GM12872 (cell line): ENCODE measurements at regions not wholly inside any gene's neighbourhood (a gene's known extent, or its start where the extent isn't known, plus 50 kb on each side); places are given as distances from the start of the nearest gene placed in this dataset.

Source experiments
- TF ChIP-seq, protein P1 (sequence below): IDR thresholded peaks from 3 replicates; pipeline ENCODE4 v1.5.1; 2011; ENCODE audit warnings: low read depth, mild to moderate bottlenecking, low read length, moderate library complexity; ENCODE audit not compliant: insufficient read depth

DNA sequence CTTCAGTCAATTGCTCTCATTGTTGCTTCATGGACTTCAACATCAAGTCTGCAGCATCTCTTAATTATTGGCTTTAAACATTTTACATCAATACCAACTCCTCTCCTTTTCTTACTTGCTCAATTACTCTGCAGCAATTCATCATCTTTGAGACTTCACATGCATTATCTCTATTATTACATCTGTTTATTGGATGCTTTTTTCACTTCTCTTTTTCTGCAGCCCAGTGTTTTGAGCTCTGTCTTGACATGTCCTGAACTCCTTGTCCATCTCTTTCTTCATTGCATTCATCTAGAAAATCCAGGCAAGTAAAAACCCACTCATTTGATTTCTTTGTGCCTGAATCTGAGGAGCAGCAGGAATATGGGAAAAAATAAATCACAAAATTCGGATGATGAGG lies 647.9 kb downstream of the PLCL1 start:
- TF ChIP-seq, protein P1, sequence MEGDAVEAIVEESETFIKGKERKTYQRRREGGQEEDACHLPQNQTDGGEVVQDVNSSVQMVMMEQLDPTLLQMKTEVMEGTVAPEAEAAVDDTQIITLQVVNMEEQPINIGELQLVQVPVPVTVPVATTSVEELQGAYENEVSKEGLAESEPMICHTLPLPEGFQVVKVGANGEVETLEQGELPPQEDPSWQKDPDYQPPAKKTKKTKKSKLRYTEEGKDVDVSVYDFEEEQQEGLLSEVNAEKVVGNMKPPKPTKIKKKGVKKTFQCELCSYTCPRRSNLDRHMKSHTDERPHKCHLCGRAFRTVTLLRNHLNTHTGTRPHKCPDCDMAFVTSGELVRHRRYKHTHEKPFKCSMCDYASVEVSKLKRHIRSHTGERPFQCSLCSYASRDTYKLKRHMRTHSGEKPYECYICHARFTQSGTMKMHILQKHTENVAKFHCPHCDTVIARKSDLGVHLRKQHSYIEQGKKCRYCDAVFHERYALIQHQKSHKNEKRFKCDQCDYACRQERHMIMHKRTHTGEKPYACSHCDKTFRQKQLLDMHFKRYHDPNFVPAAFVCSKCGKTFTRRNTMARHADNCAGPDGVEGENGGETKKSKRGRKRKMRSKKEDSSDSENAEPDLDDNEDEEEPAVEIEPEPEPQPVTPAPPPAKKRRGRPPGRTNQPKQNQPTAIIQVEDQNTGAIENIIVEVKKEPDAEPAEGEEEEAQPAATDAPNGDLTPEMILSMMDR, result no peak

DNA sequence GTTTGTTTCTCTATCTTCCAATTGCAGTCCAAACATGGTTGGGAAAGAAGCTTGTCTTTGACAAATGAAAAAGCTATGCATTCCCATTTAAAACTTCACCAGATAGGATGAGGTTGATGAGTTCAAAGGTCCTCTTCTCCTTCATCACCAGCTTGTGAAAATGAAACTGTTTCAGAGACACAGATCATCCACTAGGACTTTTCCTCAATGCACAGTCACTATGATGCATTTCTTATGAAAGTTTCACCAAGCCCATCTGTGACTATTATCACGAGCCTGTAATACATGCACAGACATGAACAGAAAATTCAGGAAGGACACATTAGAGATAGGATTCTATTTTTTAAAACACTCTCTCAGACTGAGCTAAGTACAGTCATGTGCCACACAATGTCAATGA lies 644.4 kb downstream of the PLCL1 start:
- TF ChIP-seq, protein P1, result no peak

- TF ChIP-seq, protein P1, result no peak
Observed at GRCh38 chr2:198444800-198445287, 640.5 kb downstream of the PLCL1 start.

DNA sequence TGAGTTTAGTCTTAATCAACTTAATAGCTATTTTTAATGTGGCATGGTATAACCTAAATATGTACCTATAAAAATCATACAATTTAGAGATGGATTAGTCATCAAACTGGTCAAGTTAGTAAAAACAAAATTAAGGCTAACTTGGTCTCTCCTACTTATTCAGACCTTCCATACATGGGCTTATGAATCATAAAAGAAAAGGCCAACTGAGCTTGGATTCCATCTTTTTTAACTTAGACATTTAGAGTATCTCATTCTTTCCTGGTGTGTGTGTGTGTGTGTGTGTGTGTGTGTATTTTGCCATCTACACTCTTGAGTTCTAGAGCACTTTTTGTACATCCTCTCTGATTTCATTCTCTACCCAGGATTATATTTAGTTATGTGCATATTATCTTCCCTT lies 637.5 kb downstream of the PLCL1 start:
- TF ChIP-seq, protein P1, result no peak

DNA sequence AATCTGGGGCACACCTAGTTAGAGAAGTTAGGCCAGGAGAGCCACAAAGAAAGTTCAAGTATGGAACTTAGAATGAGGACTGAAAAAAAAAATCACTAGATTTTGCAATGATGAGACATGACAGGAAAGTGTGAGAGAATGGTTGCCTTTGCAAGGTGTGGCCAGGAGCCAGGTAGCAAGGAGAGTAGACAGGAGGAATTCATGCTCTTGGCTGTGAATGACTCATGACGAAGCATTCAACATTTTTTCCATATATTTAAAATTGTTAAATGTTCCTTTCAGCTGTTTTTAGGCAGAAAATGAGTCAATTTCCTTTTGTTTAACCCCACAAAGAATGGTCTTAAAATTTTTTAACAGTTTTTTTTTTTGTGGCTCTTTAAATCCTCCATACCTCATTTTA lies 636.9 kb downstream of the PLCL1 start:
- TF ChIP-seq, protein P1, result no peak

DNA sequence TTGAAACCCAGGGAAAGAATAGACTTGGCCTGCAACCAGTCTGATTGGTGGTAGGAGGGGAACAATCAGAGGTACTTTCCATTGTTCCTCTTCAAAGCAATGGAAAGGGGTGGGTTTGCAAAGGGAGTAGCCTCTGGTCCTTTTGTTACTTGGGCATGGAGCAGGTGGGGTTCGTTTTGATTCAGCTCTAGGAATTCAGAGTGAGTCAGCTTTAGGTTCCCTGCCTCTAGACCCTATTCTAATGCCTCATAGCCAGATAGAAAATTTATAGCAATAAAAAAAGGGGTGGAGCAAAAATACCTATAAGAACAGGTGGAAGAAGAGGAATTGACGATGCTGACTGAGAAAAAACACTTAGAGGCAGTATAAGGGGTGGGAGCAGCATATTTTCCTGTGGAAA lies 636.4 kb downstream of the PLCL1 start:
- TF ChIP-seq, protein P1, result no peak

DNA sequence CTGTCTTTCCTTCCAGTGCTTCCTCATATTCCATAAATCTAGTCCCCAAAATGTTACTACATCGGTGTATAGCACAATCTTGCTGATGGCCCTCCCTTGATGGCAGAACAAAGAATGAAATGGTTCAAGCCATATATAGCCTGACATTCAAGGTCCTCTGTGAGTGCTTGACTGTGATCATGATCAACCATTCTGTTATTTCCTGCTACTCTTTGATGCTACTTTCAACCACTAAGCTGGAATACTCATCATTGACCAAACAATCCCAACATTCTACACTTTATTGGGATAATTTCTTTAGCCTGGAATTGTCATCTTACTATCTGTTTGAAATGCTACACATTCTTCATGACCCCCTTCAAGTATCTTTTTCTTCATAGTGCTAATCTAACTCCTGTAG lies 633.9 kb downstream of the PLCL1 start:
- TF ChIP-seq, protein P1, result no peak

GRCh38 chr2:198424112-198424511 lies 619.7 kb downstream of the PLCL1 start:
- TF ChIP-seq, protein P1, result no peak
